HL-60 (cell line): ENCODE measurements at regions not wholly inside any gene's neighbourhood (a gene's known extent, or its start where the extent isn't known, plus 50 kb on each side); places are given as distances from the start of the nearest gene placed in this dataset.

Experiments
- DNase-seq, 2 experiments: peaks; one replicate each; pipeline ENCODE4 v3.0.0-alpha.2; 2010 to 2020; ENCODE audit warnings: low read depth in 1 of 2, low spot score in 1 of 2
- H3K27ac ChIP-seq: fragments of 250-450 bp; sonication (Bioruptor Pico); replicated peaks from 2 replicates; pipeline ENCODE4 v1.5.1; 2020; ENCODE audit warnings: mild to moderate bottlenecking, moderate library complexity
- H3K27me3 ChIP-seq: fragments of 250-450 bp; sonication (Bioruptor Pico); 2 replicates; pipeline ENCODE4 v1.5.1; 2021; ENCODE audit warnings: mild to moderate bottlenecking, moderate library complexity; ENCODE audit not compliant: insufficient read depth, poor library complexity, severe bottlenecking
- H3K4me3 ChIP-seq: replicated peaks from 2 replicates; pipeline ENCODE4 v1.5.1; 2011; ENCODE audit warnings: mild to moderate bottlenecking, control low read depth, low read length; ENCODE audit not compliant: insufficient read depth
- GABPA ChIP-seq: IDR thresholded peaks from 2 replicates; pipeline ENCODE4 v1.6.1; 2012; ENCODE audit warnings: low read depth
- POLR2AphosphoS5 ChIP-seq: IDR thresholded peaks from 2 replicates; pipeline ENCODE4 v1.6.1; 2012; ENCODE audit warnings: low read depth
- SPI1 ChIP-seq: IDR thresholded peaks from 2 replicates; pipeline ENCODE4 v1.6.1; 2012; ENCODE audit warnings: low read depth, mild to moderate bottlenecking, borderline replicate concordance
- TF ChIP-seq, protein P1 (sequence below): IDR thresholded peaks from one replicate; pipeline ENCODE4 v1.5.1; 2011; ENCODE audit warnings: low read length, control low read depth, inconsistent platforms; ENCODE audit not compliant: insufficient read depth
- TF ChIP-seq, protein P2 (sequence below): IDR thresholded peaks from 2 replicates; pipeline ENCODE4 v1.6.1; 2012; ENCODE audit warnings: low read depth; ENCODE audit not compliant: insufficient replicate concordance

DNA sequence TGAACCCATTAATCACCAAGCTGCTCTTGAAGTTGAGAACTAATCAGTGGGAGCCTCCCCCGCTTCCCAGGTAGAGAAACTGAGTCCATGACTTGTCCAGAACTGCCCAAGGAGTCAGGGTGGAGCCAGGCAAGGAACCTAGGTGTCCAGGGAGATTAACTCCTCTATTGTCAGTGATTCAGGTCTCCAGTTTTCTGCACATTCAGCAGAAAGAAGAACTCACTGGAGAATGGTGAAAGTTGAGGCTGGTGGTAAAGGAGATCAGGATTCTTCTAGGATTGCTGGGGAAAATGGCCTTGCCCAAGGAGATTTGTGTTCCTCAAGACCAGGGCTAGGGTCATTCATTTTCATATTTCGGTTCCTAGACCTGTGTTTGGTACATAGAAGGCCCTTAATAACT, 87.2 kb upstream of the CISTR start:
- DNase-seq = no peak
- TF ChIP-seq, protein P1, sequence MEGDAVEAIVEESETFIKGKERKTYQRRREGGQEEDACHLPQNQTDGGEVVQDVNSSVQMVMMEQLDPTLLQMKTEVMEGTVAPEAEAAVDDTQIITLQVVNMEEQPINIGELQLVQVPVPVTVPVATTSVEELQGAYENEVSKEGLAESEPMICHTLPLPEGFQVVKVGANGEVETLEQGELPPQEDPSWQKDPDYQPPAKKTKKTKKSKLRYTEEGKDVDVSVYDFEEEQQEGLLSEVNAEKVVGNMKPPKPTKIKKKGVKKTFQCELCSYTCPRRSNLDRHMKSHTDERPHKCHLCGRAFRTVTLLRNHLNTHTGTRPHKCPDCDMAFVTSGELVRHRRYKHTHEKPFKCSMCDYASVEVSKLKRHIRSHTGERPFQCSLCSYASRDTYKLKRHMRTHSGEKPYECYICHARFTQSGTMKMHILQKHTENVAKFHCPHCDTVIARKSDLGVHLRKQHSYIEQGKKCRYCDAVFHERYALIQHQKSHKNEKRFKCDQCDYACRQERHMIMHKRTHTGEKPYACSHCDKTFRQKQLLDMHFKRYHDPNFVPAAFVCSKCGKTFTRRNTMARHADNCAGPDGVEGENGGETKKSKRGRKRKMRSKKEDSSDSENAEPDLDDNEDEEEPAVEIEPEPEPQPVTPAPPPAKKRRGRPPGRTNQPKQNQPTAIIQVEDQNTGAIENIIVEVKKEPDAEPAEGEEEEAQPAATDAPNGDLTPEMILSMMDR = no peak
- no peak for TF ChIP-seq SPI1
- TF ChIP-seq, protein P2, sequence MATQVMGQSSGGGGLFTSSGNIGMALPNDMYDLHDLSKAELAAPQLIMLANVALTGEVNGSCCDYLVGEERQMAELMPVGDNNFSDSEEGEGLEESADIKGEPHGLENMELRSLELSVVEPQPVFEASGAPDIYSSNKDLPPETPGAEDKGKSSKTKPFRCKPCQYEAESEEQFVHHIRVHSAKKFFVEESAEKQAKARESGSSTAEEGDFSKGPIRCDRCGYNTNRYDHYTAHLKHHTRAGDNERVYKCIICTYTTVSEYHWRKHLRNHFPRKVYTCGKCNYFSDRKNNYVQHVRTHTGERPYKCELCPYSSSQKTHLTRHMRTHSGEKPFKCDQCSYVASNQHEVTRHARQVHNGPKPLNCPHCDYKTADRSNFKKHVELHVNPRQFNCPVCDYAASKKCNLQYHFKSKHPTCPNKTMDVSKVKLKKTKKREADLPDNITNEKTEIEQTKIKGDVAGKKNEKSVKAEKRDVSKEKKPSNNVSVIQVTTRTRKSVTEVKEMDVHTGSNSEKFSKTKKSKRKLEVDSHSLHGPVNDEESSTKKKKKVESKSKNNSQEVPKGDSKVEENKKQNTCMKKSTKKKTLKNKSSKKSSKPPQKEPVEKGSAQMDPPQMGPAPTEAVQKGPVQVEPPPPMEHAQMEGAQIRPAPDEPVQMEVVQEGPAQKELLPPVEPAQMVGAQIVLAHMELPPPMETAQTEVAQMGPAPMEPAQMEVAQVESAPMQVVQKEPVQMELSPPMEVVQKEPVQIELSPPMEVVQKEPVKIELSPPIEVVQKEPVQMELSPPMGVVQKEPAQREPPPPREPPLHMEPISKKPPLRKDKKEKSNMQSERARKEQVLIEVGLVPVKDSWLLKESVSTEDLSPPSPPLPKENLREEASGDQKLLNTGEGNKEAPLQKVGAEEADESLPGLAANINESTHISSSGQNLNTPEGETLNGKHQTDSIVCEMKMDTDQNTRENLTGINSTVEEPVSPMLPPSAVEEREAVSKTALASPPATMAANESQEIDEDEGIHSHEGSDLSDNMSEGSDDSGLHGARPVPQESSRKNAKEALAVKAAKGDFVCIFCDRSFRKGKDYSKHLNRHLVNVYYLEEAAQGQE = no peak
- no peak for TF ChIP-seq GABPA
- TF ChIP-seq POLR2AphosphoS5 = no peak
- no peak overlapping the region for H3K27ac ChIP-seq
- H3K4me3 ChIP-seq = no peak overlapping the region
- H3K27me3 ChIP-seq = peaks cover 18% of the 10 kb centered on the region

DNA sequence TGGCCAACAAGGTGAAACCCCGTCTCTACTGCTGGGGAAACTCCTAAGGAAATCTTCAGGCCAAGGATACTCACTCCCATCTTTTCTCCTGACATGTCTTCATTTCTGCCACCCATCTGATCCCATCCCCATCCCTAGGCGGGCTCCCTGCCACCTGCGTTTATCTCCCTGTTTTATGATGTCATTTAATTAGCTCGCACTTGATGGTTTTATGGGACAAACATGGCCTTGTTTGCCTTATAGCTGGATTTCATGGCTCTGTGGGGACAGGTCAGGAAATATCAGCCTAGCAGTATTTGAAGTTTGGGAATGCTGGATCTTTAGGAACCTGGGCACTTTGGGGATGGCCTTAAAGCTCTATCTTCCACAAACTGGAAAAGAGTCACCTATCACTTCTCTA, 88.5 kb upstream of the CISTR start:
- TF ChIP-seq POLR2AphosphoS5 (no peak), SPI1 (no peak)
- TF ChIP-seq, protein P2 = no peak
- TF ChIP-seq, protein P1 = no peak
- Histone ChIP-seq H3K4me3 (no peak overlapping the region), H3K27ac (no peak overlapping the region), H3K27me3 (peaks cover 13% of the 10 kb centered on the region)
- DNase-seq = no peak

DNA sequence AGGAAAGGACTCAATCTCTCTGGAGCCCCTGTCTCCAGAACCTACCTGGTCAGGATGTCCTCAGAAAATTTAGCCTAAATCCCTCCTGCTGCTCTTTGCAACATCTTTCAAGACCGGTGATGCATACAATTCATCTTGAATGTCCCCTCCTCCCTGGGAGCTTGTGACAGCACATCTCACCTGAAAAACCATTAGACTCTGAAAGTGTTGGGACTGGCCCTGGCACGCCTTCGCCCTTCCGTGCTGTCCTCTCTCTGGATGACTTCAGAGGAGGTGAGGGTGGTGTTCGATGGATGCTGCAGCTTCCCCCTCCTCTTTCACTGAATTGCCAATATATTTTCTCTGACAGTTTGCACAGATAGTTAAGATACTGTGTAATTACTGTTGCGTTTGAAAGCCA, 90.9 kb upstream of the CISTR start:
- Histone ChIP-seq H3K27me3 (peaks cover 11% of the 10 kb centered on the region), H3K27ac (no peak overlapping the region), H3K4me3 (no peak overlapping the region)
- TF ChIP-seq SPI1 (no peak), GABPA (no peak), POLR2AphosphoS5 (no peak)
- TF ChIP-seq, protein P1 = no peak
- TF ChIP-seq, protein P2 = no peak
- no peak for DNase-seq
